H1 (cell line): ENCODE measurements at regions not wholly inside any gene's neighbourhood (a gene's known extent, or its start where the extent isn't known, plus 50 kb on each side); places are given as distances from the start of the nearest gene placed in this dataset.

Experiments
- BACH1 ChIP-seq: IDR thresholded peaks from 2 replicates; pipeline ENCODE4 v1.6.1; 2012; ENCODE audit warnings: low read length, improper control_type of control experiment
- BCL11A ChIP-seq, 2 experiments: IDR thresholded peaks; one replicate each; pipeline ENCODE4 v1.6.1; 2011; ENCODE audit warnings: low read depth in 2 of 2, low read length in 2 of 2, mild to moderate bottlenecking in 2 of 2
- CTBP2 ChIP-seq: IDR thresholded peaks from 2 replicates; pipeline ENCODE4 v1.7.0; 2011; ENCODE audit warnings: borderline replicate concordance, mild to moderate bottlenecking, moderate library complexity, mixed read lengths, low read length; ENCODE audit not compliant: insufficient read depth, insufficient read length
- HDAC6 ChIP-seq: IDR thresholded peaks from one replicate; pipeline ENCODE4 v1.7.1; 2012; ENCODE audit warnings: low read depth, mild to moderate bottlenecking, inconsistent platforms, low read length, moderate library complexity
- NRF1 ChIP-seq: IDR thresholded peaks from 2 replicates; pipeline ENCODE4 v1.6.1; 2011; ENCODE audit warnings: mild to moderate bottlenecking, low read depth, low read length, improper control_type of control experiment
- POLR2A ChIP-seq, 2 experiments: IDR thresholded peaks; 1 replicate in 1 of 2; 2 replicates in 1 of 2; pipeline ENCODE4 v1.6.1; 2011; ENCODE audit warnings: low read depth in 2 of 2, low read length in 2 of 2, mild to moderate bottlenecking in 2 of 2; ENCODE audit errors: control extremely low read depth in 1 of 2
- SP2 ChIP-seq: IDR thresholded peaks from 2 replicates; pipeline ENCODE4 v1.6.1; 2012; ENCODE audit warnings: mild to moderate bottlenecking, low read length, inconsistent platforms
- TAF1 ChIP-seq: IDR thresholded peaks from 2 replicates; pipeline ENCODE4 v1.6.1; 2011; ENCODE audit warnings: mild to moderate bottlenecking, low read depth, low read length
- TF ChIP-seq, protein P1 (sequence below): fragments of 300-600 bp; sonication (generic); IDR thresholded peaks from 2 replicates; pipeline ENCODE4 v1.7.1; 2012; ENCODE audit warnings: low read length, moderate library complexity, mild to moderate bottlenecking, inconsistent platforms; ENCODE audit not compliant: insufficient replicate concordance

DNA sequence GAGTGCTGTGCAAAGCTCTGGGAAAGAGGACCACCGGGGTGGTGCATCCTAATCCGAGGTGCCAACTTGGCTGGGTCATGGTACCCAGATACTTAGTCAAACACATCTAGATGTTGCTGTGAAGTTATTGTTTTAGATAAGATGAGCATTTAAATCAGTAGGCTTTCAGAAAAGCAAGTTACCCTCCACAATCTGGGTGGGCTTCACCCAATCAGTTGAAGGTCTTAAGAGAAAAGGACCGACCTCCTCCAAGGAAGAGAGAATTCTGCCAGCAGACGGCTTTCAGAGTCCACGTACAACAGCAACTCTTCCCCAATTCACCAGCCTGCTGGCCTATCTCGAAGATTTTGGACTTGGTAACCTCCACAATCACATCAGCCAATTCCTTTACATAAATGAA is 338.1 kb downstream of the C16orf95 start (continued):
- TF ChIP-seq, protein P1, sequence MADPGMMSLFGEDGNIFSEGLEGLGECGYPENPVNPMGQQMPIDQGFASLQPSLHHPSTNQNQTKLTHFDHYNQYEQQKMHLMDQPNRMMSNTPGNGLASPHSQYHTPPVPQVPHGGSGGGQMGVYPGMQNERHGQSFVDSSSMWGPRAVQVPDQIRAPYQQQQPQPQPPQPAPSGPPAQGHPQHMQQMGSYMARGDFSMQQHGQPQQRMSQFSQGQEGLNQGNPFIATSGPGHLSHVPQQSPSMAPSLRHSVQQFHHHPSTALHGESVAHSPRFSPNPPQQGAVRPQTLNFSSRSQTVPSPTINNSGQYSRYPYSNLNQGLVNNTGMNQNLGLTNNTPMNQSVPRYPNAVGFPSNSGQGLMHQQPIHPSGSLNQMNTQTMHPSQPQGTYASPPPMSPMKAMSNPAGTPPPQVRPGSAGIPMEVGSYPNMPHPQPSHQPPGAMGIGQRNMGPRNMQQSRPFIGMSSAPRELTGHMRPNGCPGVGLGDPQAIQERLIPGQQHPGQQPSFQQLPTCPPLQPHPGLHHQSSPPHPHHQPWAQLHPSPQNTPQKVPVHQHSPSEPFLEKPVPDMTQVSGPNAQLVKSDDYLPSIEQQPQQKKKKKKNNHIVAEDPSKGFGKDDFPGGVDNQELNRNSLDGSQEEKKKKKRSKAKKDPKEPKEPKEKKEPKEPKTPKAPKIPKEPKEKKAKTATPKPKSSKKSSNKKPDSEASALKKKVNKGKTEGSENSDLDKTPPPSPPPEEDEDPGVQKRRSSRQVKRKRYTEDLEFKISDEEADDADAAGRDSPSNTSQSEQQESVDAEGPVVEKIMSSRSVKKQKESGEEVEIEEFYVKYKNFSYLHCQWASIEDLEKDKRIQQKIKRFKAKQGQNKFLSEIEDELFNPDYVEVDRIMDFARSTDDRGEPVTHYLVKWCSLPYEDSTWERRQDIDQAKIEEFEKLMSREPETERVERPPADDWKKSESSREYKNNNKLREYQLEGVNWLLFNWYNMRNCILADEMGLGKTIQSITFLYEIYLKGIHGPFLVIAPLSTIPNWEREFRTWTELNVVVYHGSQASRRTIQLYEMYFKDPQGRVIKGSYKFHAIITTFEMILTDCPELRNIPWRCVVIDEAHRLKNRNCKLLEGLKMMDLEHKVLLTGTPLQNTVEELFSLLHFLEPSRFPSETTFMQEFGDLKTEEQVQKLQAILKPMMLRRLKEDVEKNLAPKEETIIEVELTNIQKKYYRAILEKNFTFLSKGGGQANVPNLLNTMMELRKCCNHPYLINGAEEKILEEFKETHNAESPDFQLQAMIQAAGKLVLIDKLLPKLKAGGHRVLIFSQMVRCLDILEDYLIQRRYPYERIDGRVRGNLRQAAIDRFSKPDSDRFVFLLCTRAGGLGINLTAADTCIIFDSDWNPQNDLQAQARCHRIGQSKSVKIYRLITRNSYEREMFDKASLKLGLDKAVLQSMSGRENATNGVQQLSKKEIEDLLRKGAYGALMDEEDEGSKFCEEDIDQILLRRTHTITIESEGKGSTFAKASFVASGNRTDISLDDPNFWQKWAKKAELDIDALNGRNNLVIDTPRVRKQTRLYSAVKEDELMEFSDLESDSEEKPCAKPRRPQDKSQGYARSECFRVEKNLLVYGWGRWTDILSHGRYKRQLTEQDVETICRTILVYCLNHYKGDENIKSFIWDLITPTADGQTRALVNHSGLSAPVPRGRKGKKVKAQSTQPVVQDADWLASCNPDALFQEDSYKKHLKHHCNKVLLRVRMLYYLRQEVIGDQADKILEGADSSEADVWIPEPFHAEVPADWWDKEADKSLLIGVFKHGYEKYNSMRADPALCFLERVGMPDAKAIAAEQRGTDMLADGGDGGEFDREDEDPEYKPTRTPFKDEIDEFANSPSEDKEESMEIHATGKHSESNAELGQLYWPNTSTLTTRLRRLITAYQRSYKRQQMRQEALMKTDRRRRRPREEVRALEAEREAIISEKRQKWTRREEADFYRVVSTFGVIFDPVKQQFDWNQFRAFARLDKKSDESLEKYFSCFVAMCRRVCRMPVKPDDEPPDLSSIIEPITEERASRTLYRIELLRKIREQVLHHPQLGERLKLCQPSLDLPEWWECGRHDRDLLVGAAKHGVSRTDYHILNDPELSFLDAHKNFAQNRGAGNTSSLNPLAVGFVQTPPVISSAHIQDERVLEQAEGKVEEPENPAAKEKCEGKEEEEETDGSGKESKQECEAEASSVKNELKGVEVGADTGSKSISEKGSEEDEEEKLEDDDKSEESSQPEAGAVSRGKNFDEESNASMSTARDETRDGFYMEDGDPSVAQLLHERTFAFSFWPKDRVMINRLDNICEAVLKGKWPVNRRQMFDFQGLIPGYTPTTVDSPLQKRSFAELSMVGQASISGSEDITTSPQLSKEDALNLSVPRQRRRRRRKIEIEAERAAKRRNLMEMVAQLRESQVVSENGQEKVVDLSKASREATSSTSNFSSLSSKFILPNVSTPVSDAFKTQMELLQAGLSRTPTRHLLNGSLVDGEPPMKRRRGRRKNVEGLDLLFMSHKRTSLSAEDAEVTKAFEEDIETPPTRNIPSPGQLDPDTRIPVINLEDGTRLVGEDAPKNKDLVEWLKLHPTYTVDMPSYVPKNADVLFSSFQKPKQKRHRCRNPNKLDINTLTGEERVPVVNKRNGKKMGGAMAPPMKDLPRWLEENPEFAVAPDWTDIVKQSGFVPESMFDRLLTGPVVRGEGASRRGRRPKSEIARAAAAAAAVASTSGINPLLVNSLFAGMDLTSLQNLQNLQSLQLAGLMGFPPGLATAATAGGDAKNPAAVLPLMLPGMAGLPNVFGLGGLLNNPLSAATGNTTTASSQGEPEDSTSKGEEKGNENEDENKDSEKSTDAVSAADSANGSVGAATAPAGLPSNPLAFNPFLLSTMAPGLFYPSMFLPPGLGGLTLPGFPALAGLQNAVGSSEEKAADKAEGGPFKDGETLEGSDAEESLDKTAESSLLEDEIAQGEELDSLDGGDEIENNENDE = no peak
- TF ChIP-seq HDAC6 (no peak), BACH1 (no peak), SP2 (no peak), TAF1 (no peak), NRF1 (no peak), BCL11A (IDR thresholded peaks at IDR 0.05; ENCODE audit: low read depth in 2 of 2, low read length in 2 of 2) (no peak), POLR2A (IDR thresholded peaks at IDR 0.05; ENCODE audit: control extremely low read depth in 1 of 2, low read depth in 2 of 2, low read length in 2 of 2) (no peak), CTBP2 (no peak)
